ENCODE measurements at regions not wholly inside any gene's neighbourhood (a gene's known extent, or its start where the extent isn't known, plus 50 kb on each side); places are given as distances from the start of the nearest gene placed in this dataset.

DNA sequence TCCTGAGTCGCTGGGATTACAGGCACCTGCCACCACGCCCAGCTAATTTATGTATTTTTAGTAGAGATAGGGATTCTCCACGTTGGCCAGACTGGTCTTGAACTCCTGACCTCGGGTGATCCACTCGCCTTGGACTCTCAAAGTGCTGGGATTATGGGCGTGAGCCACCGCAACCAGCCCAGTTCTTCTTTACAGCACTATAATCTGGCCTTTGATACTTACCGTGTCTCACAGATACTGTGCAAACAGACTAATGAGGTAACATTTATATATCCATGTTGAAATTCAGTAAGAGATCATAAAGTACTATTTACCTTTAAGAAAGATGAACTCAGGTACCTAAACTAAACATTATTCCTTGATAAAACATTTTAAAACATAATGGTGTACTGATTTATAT, 121.8 kb upstream of the PRR20A start:
- H2AK5ac ChIP-seq (ENCODE audit: low read depth, low read length): no peak overlapping the region
- no peak overlapping the region for H4K8ac ChIP-seq (ENCODE audit: extremely low read depth, insufficient read depth, low read length)
- no peak overlapping the region for H2BK120ac ChIP-seq (replicated peaks; ENCODE audit: low read depth, low read length)

More for the DNA sequence above, 121.8 kb upstream of the PRR20A start:
- FAIRE-seq (no peak), DNase-seq (ENCODE audit: low read depth in 1 of 2, low spot score in 2 of 2) (no peak)
- Histone ChIP-seq H2BK20ac (ENCODE audit: low read length) (no peak overlapping the region), H3K14ac (ENCODE audit: insufficient read length) (no peak overlapping the region), H3K56ac (replicated peaks; ENCODE audit: insufficient read length, low read depth, low read length) (no peak overlapping the region), H3K18ac (ENCODE audit: extremely low read depth, low read length) (no peak overlapping the region), H4K91ac (replicated peaks; ENCODE audit: insufficient read length, low read length) (no peak overlapping the region), H3K79me2 (ENCODE audit: control insufficient read depth in 1 of 2, insufficient read depth in 2 of 2, low read length in 2 of 2) (no peaks in the 10 kb centered on the region), H3K9me3 (ENCODE audit: insufficient read depth in 2 of 2, low read depth in 1 of 2, low read length in 1 of 2) (no peaks in the 10 kb centered on the region), H3K23ac (ENCODE audit: insufficient read length) (no peak overlapping the region), H4K5ac (ENCODE audit: insufficient read length, low read depth, low read length) (no peak overlapping the region), H2AFZ (ENCODE audit: low read length) (no peak overlapping the region), H3K4ac (replicated peaks; ENCODE audit: insufficient read length, low read depth, low read length) (no peak overlapping the region), H3K9ac (replicated peaks in 1 of 4; ENCODE audit: extremely low read depth in 1 of 4, low read depth in 3 of 4, low read length in 3 of 4) (no peak overlapping the region), H4K20me1 (replicated peaks in 1 of 2; ENCODE audit: control insufficient read depth in 1 of 2, insufficient read depth in 2 of 2, low read length in 2 of 2) (no peaks in the 10 kb centered on the region), H3K4me3 (ENCODE audit: extremely low read depth in 1 of 4, insufficient read depth in 2 of 4, low read depth in 3 of 4, low read length in 4 of 4) (no peak overlapping the region), H3K4me1 (replicated peaks in 1 of 4; ENCODE audit: control insufficient read depth in 3 of 4, insufficient read depth in 4 of 4, low read length in 3 of 4) (no peaks in the 10 kb centered on the region), H2BK12ac (ENCODE audit: low read depth, low read length) (no peak overlapping the region), H3K27ac (ENCODE audit: low read depth, low read length) (no peak overlapping the region), H2BK15ac (ENCODE audit: low read length) (no peak overlapping the region), H3K79me1 (ENCODE audit: low read depth, low read length) (no peaks in the 10 kb centered on the region), H3K23me2 (ENCODE audit: low read depth, low read length) (no peaks in the 10 kb centered on the region), H3K4me2 (ENCODE audit: insufficient read depth in 1 of 2, low read depth in 2 of 2, low read length in 2 of 2) (no peak overlapping the region), H3K27me3 (replicated peaks in 1 of 4; ENCODE audit: control insufficient read depth in 3 of 4, extremely low read depth in 1 of 4, insufficient read depth in 3 of 4, low read length in 3 of 4) (no peaks in the 10 kb centered on the region), H2BK5ac (ENCODE audit: low read depth, low read length) (no peak overlapping the region), H3K36me3 (ENCODE audit: control insufficient read depth in 2 of 4, insufficient read depth in 4 of 4, low read length in 3 of 4) (no peaks in the 10 kb centered on the region)
- POLR2A ChIA-PET (ENCODE audit: partially characterized antibody): no interaction called here
- CTCF ChIA-PET (ENCODE audit: partially characterized antibody): no interaction called here
- TF ChIP-seq BCL11A (IDR thresholded peaks at IDR 0.05; ENCODE audit: low read depth in 2 of 2, low read length in 2 of 2) (no peak), USF2 (IDR thresholded peaks at IDR 0.05; ENCODE audit: low read length) (no peak), RNF2 (IDR thresholded peaks at IDR 0.05; ENCODE audit: borderline replicate concordance, low read depth, low read length, missing control alignments, poor library complexity, severe bottlenecking) (no peak), SIN3A (conservative IDR thresholded peaks at IDR 0.05 in 1 of 2, IDR thresholded peaks at IDR 0.05 in 1 of 2; ENCODE audit: low read depth in 1 of 2, low read length in 2 of 2) (no peak), SIX5 (IDR thresholded peaks at IDR 0.05; ENCODE audit: low read depth, low read length) (no peak), SP1 (IDR thresholded peaks at IDR 0.05; ENCODE audit: low read depth, low read length) (no peak), SAP30 (IDR thresholded peaks at IDR 0.05; ENCODE audit: insufficient read depth, insufficient replicate concordance, low read length) (no peak), TAF7 (optimal IDR thresholded peaks at IDR 0.05; ENCODE audit: borderline replicate concordance, low read depth, low read length) (no peak), SIRT6 (IDR thresholded peaks at IDR 0.05; ENCODE audit: low read length) (no peak), KDM5A (IDR thresholded peaks at IDR 0.05; ENCODE audit: low read length) (no peak), CTBP2 (IDR thresholded peaks at IDR 0.05; ENCODE audit: borderline replicate concordance, insufficient read depth, insufficient read length, low read length) (no peak)
- 86% methylated on average over 8 of the region's 8 CpGs; no CpG with 5 or more reads in 1 of the 2 experiments for WGBS, 2 experiments (ENCODE audit: extremely low coverage in 1 of 2, insufficient coverage in 1 of 2, insufficient read length in 1 of 2, insufficient replicate concordance in 2 of 2, low coverage in 1 of 2, low lambda C conversion rate in 2 of 2, missing lambda C conversion rate in 1 of 2)

All from H1 (cell line).